Ureter (tissue), 1 donor: ENCODE measurements at regions not wholly inside any gene's neighbourhood (a gene's known extent, or its start where the extent isn't known, plus 50 kb on each side); places are given as distances from the start of the nearest gene placed in this dataset.

ENCODE experiments used
- DNase-seq: peaks from one replicate; pipeline ENCODE4 v3.0.0-alpha.2; 2020; ENCODE audit warnings: low spot score
- donor health status: DM: yes; HTN: yes; CAD: no.

- DNase-seq: peak; percentile 47
These were observed 51.6 kb upstream of the SRP54 start for GRCh38 chr14:34931206-34931605.

DNA sequence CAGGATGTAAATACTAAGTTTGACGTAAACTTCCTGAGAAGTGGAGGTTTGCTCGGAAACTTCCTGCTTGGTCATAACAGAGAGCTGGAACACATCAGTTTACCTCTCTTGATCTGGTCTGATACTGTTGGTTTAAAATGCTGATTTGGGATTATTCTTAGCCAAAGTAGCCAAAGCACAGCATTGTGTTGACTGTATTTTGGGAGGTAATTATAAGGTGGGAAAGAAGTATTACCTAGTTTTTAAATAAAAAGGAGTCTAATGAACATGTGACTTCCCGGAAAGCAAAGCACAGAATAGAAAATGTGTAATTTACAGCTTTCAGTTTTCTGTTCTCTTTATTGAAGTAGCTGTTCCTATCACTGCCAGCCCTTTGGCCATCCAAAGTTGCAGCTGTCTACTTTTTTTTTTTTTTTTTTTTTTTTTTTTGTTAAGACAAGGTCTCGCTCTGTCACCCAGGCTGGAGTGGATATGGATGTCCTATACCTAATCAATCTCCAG is 52.2 kb upstream of the SRP54 start:
- DNase-seq: no peak

DNA sequence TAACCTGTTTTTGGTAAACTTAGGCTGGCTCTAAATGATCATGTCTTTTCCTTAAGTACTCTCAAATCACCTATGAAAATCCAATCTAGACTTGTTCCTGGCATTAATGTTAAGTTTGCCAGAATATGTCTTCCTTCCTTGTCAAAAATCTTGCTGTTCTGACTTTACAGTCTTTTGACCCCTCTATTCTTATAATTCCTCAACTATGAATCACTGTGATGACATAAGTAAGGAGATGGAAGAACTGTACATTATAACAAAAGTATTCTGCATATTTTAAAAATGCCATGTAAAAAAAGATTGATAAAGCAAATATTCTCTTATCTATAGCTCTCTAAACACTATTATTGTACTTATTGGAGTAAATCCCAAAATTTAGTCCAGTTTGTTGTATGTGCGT is 51.4 kb upstream of the BAZ1A start:
- no peak for DNase-seq
